ENCODE measurements at regions not wholly inside any gene's neighbourhood (a gene's known extent, or its start where the extent isn't known, plus 50 kb on each side); places are given as distances from the start of the nearest gene placed in this dataset.

GRCh38 chr13:88937384-88937783 lies 1266.2 kb downstream of the SLITRK5 start:
- H3K27ac ChIP-seq (ENCODE audit: insufficient read depth, low read length): no peak overlapping the region
- ChIA-PET POLR2A (ENCODE audit: unreplicated experiment) (no interaction called here), CTCF (no interaction called here)
- H2BK20ac ChIP-seq (ENCODE audit: low read depth, low read length): no peak overlapping the region
- H3K4me2 ChIP-seq (ENCODE audit: low read depth, low read length): no peak overlapping the region
- BruUV-seq (replicated peaks): no TSS peak
- no peaks in the 10 kb centered on the region for H3K27me3 ChIP-seq (ENCODE audit: control insufficient read depth, insufficient read depth, low read length)
- no peak overlapping the region for H3K18ac ChIP-seq (ENCODE audit: low read depth, low read length)
- H3K4me1 ChIP-seq (ENCODE audit: control insufficient read depth, insufficient read depth, low read length): no peaks in the 10 kb centered on the region
- H3K79me1 ChIP-seq (ENCODE audit: low read depth in 1 of 2, low read length in 2 of 2): no peaks in the 10 kb centered on the region
- H4K20me1 ChIP-seq (ENCODE audit: insufficient read depth, low read length): no peaks in the 10 kb centered on the region
- H3K9me3 ChIP-seq (ENCODE audit: control insufficient read depth, insufficient read depth, low read length): peaks cover 4% of the 10 kb centered on the region; the same call in 1 of the 2 replicates
- H3K23ac ChIP-seq (ENCODE audit: low read depth, low read length): no peak overlapping the region
- dilution Hi-C loops (cut with HindIII; ENCODE audit: low sequenced_read_pairs, unreplicated experiment): no loop called here
- TF ChIP-seq RCOR1 (IDR thresholded peaks at IDR 0.05; ENCODE audit: insufficient replicate concordance, low read length): no peak
- no peak for TF ChIP-seq RAD21 (IDR thresholded peaks at IDR 0.05; ENCODE audit: low read length)
- no peak for TF ChIP-seq BHLHE40 (IDR thresholded peaks at IDR 0.05; ENCODE audit: low read depth, low read length)
- TF ChIP-seq FOS (IDR thresholded peaks at IDR 0.05; ENCODE audit: low read depth, low read length): no peak
- no peak for TF ChIP-seq MXI1 (IDR thresholded peaks at IDR 0.05; ENCODE audit: borderline replicate concordance, low read depth, low read length)
- WGBS, 2 experiments (ENCODE audit: extremely low coverage in 2 of 2, insufficient read length in 1 of 2): no CpG with 5 or more reads among the region's 3 CpGs
- in situ Hi-C loops (cut with MboI; ENCODE audit: low sequenced_read_pairs): no loop called here
- H3K9me1 ChIP-seq (ENCODE audit: insufficient read depth, low read length): no peaks in the 10 kb centered on the region
- DNase-seq (no peak), ATAC-seq (ENCODE audit: low read depth) (no peak)
- H2AK5ac ChIP-seq (ENCODE audit: low read depth, low read length): no peak overlapping the region
- H2BK120ac ChIP-seq (ENCODE audit: low read depth, low read length): no peak overlapping the region
- no peak overlapping the region for H4K8ac ChIP-seq (ENCODE audit: low read depth in 2 of 2, low read length in 2 of 2)
- H3K4ac ChIP-seq (ENCODE audit: low read depth, low read length): no peak overlapping the region
- no peak overlapping the region for H3K4me3 ChIP-seq (ENCODE audit: insufficient read depth, low read depth, low read length)
- no peaks in the 10 kb centered on the region for H3K36me3 ChIP-seq (ENCODE audit: control insufficient read depth, insufficient read depth, low read length)
- H4K5ac ChIP-seq (ENCODE audit: low read depth, low read length): no peak overlapping the region
- H2AK9ac ChIP-seq (replicated peaks; ENCODE audit: low read depth, low read length, poor library complexity): no peak overlapping the region
- H2BK15ac ChIP-seq (ENCODE audit: low read depth, low read length): no peak overlapping the region
- H4K91ac ChIP-seq (ENCODE audit: insufficient read depth, low read depth, low read length): no peak overlapping the region
- H3K56ac ChIP-seq (ENCODE audit: extremely low read depth, insufficient read depth, low read length): no peak overlapping the region
- no peak overlapping the region for H3K14ac ChIP-seq (replicated peaks; ENCODE audit: low read depth, low read length)
- H2BK5ac ChIP-seq (ENCODE audit: low read depth, low read length, poor library complexity, severe bottlenecking): no peak overlapping the region
- H2AFZ ChIP-seq (replicated peaks; ENCODE audit: low read length, poor library complexity): no peak overlapping the region
- no peak overlapping the region for H3K9ac ChIP-seq (ENCODE audit: low read depth, low read length)
- intact Hi-C loops (cut with micrococcal nuclease): no loop called here

Measured in IMR-90 (cell line).